ENCODE measurements at regions not wholly inside any gene's neighbourhood (a gene's known extent, or its start where the extent isn't known, plus 50 kb on each side); places are given as distances from the start of the nearest gene placed in this dataset.

DNA sequence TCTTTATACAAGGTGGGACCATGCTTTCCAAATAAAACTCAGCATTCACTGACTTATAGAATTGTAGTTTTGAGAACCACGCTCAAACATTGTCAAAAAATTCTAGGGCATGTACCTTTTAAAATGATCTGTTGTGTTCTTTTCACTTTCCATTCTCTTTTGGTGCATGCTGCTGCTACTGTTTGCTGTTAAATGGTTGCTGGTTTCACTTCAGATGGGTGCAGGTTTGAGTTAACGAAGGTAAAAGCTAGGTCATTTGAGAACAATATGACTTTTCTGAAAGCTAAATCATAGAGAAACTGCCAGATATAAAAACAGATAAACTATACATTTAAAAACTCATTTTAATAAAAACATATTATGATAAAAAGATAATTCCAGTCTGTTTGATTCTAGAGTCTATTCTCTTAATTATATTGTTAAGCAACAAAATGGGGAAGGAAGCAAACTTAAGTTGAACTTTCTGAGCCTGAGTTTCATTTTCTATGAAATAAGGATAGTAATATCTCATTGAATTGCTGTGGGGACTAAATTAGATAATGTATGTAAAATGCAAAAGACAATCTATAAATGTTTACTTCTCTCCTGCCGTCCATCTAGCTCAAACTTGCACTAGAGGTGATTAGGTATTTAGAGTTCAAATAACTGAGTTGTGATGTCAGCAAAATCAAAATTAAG is 82.4 kb downstream of the OXSM start:
- TF ChIP-seq CTCF (IDR thresholded peaks at IDR 0.05; ENCODE audit: extremely low read depth in 1 of 2, insufficient read depth in 1 of 2, low read depth in 1 of 2, low read length in 2 of 2) = no peak
- no peak for TF ChIP-seq MYC (IDR thresholded peaks at IDR 0.05; ENCODE audit: low read depth, low read length)
- no peak for TF ChIP-seq POLR2A (IDR thresholded peaks at IDR 0.05; ENCODE audit: low read depth, low read length)
- TF ChIP-seq EZH2 (IDR thresholded peaks at IDR 0.05; ENCODE audit: borderline replicate concordance, low read depth, low read length, severe bottlenecking) = no peak
- TF ChIP-seq JUN (IDR thresholded peaks at IDR 0.05; ENCODE audit: borderline replicate concordance, insufficient read depth, insufficient read length, low read depth) = no peak
- no peak for TF ChIP-seq FOS (IDR thresholded peaks at IDR 0.05; ENCODE audit: borderline replicate concordance, insufficient read depth, low read length)
- no peak for TF ChIP-seq POLR2AphosphoS5 (IDR thresholded peaks at IDR 0.05; ENCODE audit: insufficient read depth, low read depth, low read length)
- no peak for TF ChIP-seq GATA2 (IDR thresholded peaks at IDR 0.05; ENCODE audit: insufficient read depth, insufficient read length, low read depth, low read length)

Data from endothelial cell of umbilical vein (primary cell).